Peyer's patch (tissue), 4 donors: ENCODE measurements at regions not wholly inside any gene's neighbourhood (a gene's known extent, or its start where the extent isn't known, plus 50 kb on each side); places are given as distances from the start of the nearest gene placed in this dataset.

Experiments
- POLR2A ChIP-seq, 2 donors: fragments of 450-650 bp; IDR thresholded peaks; one replicate each; pipeline ENCODE4 v1.5.1; 2017; ENCODE audit warnings: antibody characterized with exemption in 2 of 2, mild to moderate bottlenecking in 2 of 2, moderate library complexity in 2 of 2
- TF ChIP-seq, protein P1 (sequence below), 6 experiments: fragments of 450-650 bp in 4 of 6; fragments of 200-600 bp in 2 of 6; sonication (generic) in 1 of 6; IDR thresholded peaks; one replicate each; pipeline ENCODE4 v1.5.1; 2017 to 2019; ENCODE audit warnings: antibody characterized with exemption in 6 of 6, mild to moderate bottlenecking in 3 of 6, moderate library complexity in 1 of 6

- TF ChIP-seq POLR2A (IDR thresholded peaks at IDR 0.05): no peak
- TF ChIP-seq, protein P1, sequence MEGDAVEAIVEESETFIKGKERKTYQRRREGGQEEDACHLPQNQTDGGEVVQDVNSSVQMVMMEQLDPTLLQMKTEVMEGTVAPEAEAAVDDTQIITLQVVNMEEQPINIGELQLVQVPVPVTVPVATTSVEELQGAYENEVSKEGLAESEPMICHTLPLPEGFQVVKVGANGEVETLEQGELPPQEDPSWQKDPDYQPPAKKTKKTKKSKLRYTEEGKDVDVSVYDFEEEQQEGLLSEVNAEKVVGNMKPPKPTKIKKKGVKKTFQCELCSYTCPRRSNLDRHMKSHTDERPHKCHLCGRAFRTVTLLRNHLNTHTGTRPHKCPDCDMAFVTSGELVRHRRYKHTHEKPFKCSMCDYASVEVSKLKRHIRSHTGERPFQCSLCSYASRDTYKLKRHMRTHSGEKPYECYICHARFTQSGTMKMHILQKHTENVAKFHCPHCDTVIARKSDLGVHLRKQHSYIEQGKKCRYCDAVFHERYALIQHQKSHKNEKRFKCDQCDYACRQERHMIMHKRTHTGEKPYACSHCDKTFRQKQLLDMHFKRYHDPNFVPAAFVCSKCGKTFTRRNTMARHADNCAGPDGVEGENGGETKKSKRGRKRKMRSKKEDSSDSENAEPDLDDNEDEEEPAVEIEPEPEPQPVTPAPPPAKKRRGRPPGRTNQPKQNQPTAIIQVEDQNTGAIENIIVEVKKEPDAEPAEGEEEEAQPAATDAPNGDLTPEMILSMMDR (IDR thresholded peaks at IDR 0.05): no peak
These were observed 795.7 kb upstream of the ACO1 start for GRCh38 chr9:31588756-31589155.
